HepG2 (cell line): ENCODE measurements at regions not wholly inside any gene's neighbourhood (a gene's known extent, or its start where the extent isn't known, plus 50 kb on each side); places are given as distances from the start of the nearest gene placed in this dataset.

Experiments used
- CHD4 ChIP-seq: fragments of 200-600 bp; sonication (generic); IDR thresholded peaks from 2 replicates; pipeline ENCODE4 v1.7.0; 2017; ENCODE audit warnings: mild to moderate bottlenecking, low read length, borderline replicate concordance
- ELF3 ChIP-seq: IDR thresholded peaks from 2 replicates; pipeline ENCODE4 v1.6.1; 2016; ENCODE audit warnings: missing genetic modification reagents, missing compliant biosample characterization
- ETS1 ChIP-seq: sonication (generic); formaldehyde crosslinking; IDR thresholded peaks from 2 replicates; pipeline ENCODE4 v1.4.0; 2020; ENCODE audit warnings: missing genetic modification reagents
- FOXA3 ChIP-seq: IDR thresholded peaks from 2 replicates; pipeline ENCODE4 v1.6.1; 2016; ENCODE audit warnings: missing genetic modification reagents, missing compliant biosample characterization
- GATAD1 ChIP-seq: IDR thresholded peaks from 2 replicates; pipeline ENCODE4 v1.6.1; 2016; ENCODE audit warnings: missing genetic modification reagents, missing compliant biosample characterization
- GRHL1 ChIP-seq: sonication (generic); formaldehyde crosslinking; conservative IDR thresholded peaks from 2 replicates; pipeline ENCODE4 v1.8.0; 2022; ENCODE audit warnings: missing genetic modification reagents
- HNRNPH1 ChIP-seq: fragments of 200-400 bp; formaldehyde crosslinking; optimal IDR thresholded peaks from 2 replicates; pipeline ENCODE3; 2017; ENCODE audit warnings: mild to moderate bottlenecking, low read depth, low read length
- NCOR1 ChIP-seq: fragments of 200-600 bp; sonication (generic); IDR thresholded peaks from 2 replicates; pipeline ENCODE4 v1.7.0; 2017; ENCODE audit warnings: antibody characterized with exemption, low read length, borderline replicate concordance
- NFIC ChIP-seq: IDR thresholded peaks from 2 replicates; pipeline ENCODE4 v1.6.1; 2012; ENCODE audit warnings: mild to moderate bottlenecking, low read length, inconsistent platforms
- NFKBIZ ChIP-seq: IDR thresholded peaks from 2 replicates; pipeline ENCODE4 v1.6.1; 2018; ENCODE audit warnings: missing genetic modification reagents, missing compliant biosample characterization
- NR2F2 ChIP-seq: IDR thresholded peaks from 2 replicates; pipeline ENCODE4 v1.6.1; 2012; ENCODE audit warnings: low read depth, inconsistent platforms, borderline replicate concordance
- POGZ ChIP-seq: sonication (generic); formaldehyde crosslinking; IDR thresholded peaks from 2 replicates; pipeline ENCODE4 v1.4.0; 2020; ENCODE audit warnings: mild to moderate bottlenecking, missing genetic modification reagents
- RBFOX2 ChIP-seq: fragments of 200-400 bp; formaldehyde crosslinking; IDR thresholded peaks from 2 replicates; pipeline ENCODE4 v1.6.1; 2017; ENCODE audit warnings: low read depth, mild to moderate bottlenecking, low read length
- SOX13 ChIP-seq, 3 experiments: fragments of 450-650 bp in 1 of 3; sonication (generic) in 1 of 3; formaldehyde crosslinking in 1 of 3; IDR thresholded peaks in 2 of 3; conservative IDR thresholded peaks in 1 of 3; 2 replicates each; pipeline versions ENCODE4 v1.5.0 to v1.6.1; 2016 to 2020; ENCODE audit warnings: antibody characterized with exemption in 1 of 3, mild to moderate bottlenecking in 1 of 3, missing compliant biosample characterization in 1 of 3, missing genetic modification reagents in 1 of 3, moderate library complexity in 1 of 3
- SRF ChIP-seq: IDR thresholded peaks from 2 replicates; pipeline ENCODE4 v1.6.1; 2011; ENCODE audit warnings: mild to moderate bottlenecking, low read depth, low read length, moderate library complexity
- TGIF2 ChIP-seq: IDR thresholded peaks from 2 replicates; pipeline ENCODE4 v1.6.1; 2016; ENCODE audit warnings: control low read depth, missing compliant biosample characterization
- U2AF2 ChIP-seq: fragments of 200-400 bp; formaldehyde crosslinking; IDR thresholded peaks from 2 replicates; pipeline ENCODE4 v1.6.1; 2017; ENCODE audit warnings: low read depth, mild to moderate bottlenecking, low read length
- ZMYM4 ChIP-seq: sonication (generic); formaldehyde crosslinking; IDR thresholded peaks from 2 replicates; pipeline ENCODE4 v1.8.1; 2023; ENCODE audit warnings: mild to moderate bottlenecking, missing genetic modification reagents
- ZNF383 ChIP-seq: sonication (generic); formaldehyde crosslinking; IDR thresholded peaks from 2 replicates; pipeline ENCODE4 v1.4.0; 2020; ENCODE audit warnings: missing genetic modification reagents, mild to moderate bottlenecking, borderline replicate concordance
- ZNF660 ChIP-seq: sonication (generic); formaldehyde crosslinking; IDR thresholded peaks from 2 replicates; pipeline ENCODE4 v1.5.1; 2020; ENCODE audit warnings: mild to moderate bottlenecking, low read depth, missing genetic modification reagents, borderline replicate concordance
- ZNF777 ChIP-seq: sonication (generic); formaldehyde crosslinking; IDR thresholded peaks from 2 replicates; pipeline ENCODE4 v1.4.0; 2020; ENCODE audit warnings: missing genetic modification reagents
- ZNF816 ChIP-seq: sonication (generic); formaldehyde crosslinking; IDR thresholded peaks from 2 replicates; pipeline ENCODE4 v1.8.0; 2022; ENCODE audit warnings: missing genetic modification reagents, mild to moderate bottlenecking, borderline replicate concordance
- TF ChIP-seq, protein P1 (sequence below): fragments of 450-650 bp; IDR thresholded peaks from 2 replicates; pipeline ENCODE4 v1.6.1; 2016
- TF ChIP-seq, protein P2 (sequence below): IDR thresholded peaks from 2 replicates; pipeline ENCODE4 v1.4.0; 2020; ENCODE audit warnings: mild to moderate bottlenecking, missing genetic modification reagents

GRCh38 chr2:200092235-200092634 is 136.9 kb downstream of the MAIP1 start (continued):
- TF ChIP-seq, protein P1, sequence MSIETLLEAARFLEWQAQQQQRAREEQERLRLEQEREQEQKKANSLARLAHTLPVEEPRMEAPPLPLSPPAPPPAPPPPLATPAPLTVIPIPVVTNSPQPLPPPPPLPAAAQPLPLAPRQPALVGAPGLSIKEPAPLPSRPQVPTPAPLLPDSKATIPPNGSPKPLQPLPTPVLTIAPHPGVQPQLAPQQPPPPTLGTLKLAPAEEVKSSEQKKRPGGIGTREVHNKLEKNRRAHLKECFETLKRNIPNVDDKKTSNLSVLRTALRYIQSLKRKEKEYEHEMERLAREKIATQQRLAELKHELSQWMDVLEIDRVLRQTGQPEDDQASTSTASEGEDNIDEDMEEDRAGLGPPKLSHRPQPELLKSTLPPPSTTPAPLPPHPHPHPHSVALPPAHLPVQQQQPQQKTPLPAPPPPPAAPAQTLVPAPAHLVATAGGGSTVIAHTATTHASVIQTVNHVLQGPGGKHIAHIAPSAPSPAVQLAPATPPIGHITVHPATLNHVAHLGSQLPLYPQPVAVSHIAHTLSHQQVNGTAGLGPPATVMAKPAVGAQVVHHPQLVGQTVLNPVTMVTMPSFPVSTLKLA: no peak
- TF ChIP-seq ZNF383 (CRISPR knock-in tag) (no peak), CHD4 (no peak), TGIF2 (CRISPR knock-in tag) (no peak), ELF3 (CRISPR knock-in tag) (no peak), ZNF777 (CRISPR knock-in tag) (no peak), ZNF660 (CRISPR knock-in tag) (no peak), GRHL1 (CRISPR knock-in tag) (no peak), NFIC (no peak), GATAD1 (CRISPR knock-in tag) (no peak), NR2F2 (peak; percentile 55; the same call in 1 of the 2 replicates), HNRNPH1 (no peak), FOXA3 (CRISPR knock-in tag) (0 out of 2 replicates have a peak, but pooled peaks have one; percentile 19), ZMYM4 (0 out of 2 replicates have a peak, but pooled peaks have one; percentile 25), NCOR1 (no peak), SRF (no peak), SOX13 (IDR thresholded peaks at IDR 0.05) (peak; percentile 40; the same call in 1 of the 2 replicates), SOX13 (CRISPR knock-in tag; conservative IDR thresholded peaks at IDR 0.05 in 1 of 2, IDR thresholded peaks at IDR 0.05 in 1 of 2) (peak in 1 of 2 experiments; percentile 95; a peak in 2 of 4 replicates), U2AF2 (no peak), POGZ (CRISPR knock-in tag) (0 out of 2 replicates have a peak, but pooled peaks have one; percentile 19), ZNF816 (CRISPR knock-in tag) (no peak), NFKBIZ (CRISPR knock-in tag) (no peak), ETS1 (CRISPR knock-in tag) (no peak), RBFOX2 (no peak)
- TF ChIP-seq, protein P2, sequence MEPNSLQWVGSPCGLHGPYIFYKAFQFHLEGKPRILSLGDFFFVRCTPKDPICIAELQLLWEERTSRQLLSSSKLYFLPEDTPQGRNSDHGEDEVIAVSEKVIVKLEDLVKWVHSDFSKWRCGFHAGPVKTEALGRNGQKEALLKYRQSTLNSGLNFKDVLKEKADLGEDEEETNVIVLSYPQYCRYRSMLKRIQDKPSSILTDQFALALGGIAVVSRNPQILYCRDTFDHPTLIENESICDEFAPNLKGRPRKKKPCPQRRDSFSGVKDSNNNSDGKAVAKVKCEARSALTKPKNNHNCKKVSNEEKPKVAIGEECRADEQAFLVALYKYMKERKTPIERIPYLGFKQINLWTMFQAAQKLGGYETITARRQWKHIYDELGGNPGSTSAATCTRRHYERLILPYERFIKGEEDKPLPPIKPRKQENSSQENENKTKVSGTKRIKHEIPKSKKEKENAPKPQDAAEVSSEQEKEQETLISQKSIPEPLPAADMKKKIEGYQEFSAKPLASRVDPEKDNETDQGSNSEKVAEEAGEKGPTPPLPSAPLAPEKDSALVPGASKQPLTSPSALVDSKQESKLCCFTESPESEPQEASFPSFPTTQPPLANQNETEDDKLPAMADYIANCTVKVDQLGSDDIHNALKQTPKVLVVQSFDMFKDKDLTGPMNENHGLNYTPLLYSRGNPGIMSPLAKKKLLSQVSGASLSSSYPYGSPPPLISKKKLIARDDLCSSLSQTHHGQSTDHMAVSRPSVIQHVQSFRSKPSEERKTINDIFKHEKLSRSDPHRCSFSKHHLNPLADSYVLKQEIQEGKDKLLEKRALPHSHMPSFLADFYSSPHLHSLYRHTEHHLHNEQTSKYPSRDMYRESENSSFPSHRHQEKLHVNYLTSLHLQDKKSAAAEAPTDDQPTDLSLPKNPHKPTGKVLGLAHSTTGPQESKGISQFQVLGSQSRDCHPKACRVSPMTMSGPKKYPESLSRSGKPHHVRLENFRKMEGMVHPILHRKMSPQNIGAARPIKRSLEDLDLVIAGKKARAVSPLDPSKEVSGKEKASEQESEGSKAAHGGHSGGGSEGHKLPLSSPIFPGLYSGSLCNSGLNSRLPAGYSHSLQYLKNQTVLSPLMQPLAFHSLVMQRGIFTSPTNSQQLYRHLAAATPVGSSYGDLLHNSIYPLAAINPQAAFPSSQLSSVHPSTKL: peak; percentile 27; the same call in 1 of the 2 replicates
